Left ventricle myocardium superior (tissue), 1 donor: ENCODE measurements at regions not wholly inside any gene's neighbourhood (a gene's known extent, or its start where the extent isn't known, plus 50 kb on each side); places are given as distances from the start of the nearest gene placed in this dataset.
"Not testable (repeated sequence)": the region's sequence is repeated elsewhere in the genome, so short reads cannot be mapped to it uniquely, and the experiment has no call there.

ENCODE experiments used
- ATAC-seq: fragments of 200-7000 bp; cut with Tn5 transposase; one replicate; pipeline ENCODE4 v1.9.1; 2020; ENCODE audit warnings: mild to moderate bottlenecking, moderate library complexity
- DNase-seq: peaks from one replicate; pipeline ENCODE4 v3.0.0-alpha.2; 2020
- intact Hi-C: fragments of 100-400 bp; cut with micrococcal nuclease; formaldehyde crosslinking; loops from one replicate; pipeline ENCODE4 v1.11.0; 2022
- donor health status: DM: no; HTN: yes; CAD: no; lungs with severe emphysema.

DNA sequence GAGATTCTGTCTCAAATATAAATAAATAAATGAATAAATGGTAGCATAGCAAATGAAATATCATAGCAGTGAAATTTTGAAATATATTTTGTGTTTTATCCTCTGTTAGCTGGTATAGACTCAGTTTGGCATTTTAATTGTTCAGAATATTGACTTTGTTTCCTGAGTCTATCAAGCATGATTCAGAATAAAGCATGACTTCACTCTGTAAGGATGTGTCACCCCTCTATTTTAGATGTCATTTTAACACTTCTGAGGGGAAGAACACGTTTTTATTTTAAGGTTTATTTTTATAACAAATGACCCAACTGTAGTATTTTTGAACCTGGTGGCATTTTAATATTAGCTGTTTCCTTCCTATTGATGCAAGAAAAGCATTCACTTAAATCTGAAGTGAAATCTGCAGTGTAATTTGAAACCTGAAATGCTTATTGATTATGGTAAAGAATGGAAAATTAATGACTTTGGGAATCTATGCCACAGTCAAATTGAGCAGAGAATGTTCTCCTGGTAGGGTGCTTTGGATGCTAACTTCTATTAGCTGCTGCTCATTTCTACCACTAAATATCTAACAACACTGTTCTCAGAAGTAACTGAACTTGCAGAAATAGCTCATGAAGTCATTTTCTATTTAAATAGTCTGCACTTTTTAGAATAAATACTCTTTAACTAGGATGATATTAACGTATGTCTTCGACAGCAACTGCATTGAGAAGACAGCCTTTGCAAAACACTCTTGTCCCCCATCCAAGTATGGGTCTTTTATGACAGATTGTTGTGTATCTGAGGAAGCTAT is 114.2 kb downstream of the SOX4 start:
- intact Hi-C loops: no loop called here
- no peak for ATAC-seq
- no peak for DNase-seq

DNA sequence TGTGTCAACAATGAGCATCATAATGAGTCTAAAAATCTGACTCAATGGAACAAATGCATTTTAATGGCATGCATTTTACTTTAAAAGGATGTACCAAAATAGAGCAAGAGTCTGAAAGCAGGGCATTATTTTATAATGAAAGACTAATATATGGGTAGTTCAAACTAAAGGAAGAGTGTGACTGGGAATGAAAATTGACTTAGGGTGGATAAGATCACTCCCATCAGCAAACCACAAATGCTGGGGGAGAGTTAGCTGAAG is 114.7 kb downstream of the SOX4 start:
- intact Hi-C loops: no loop called here
- no peak for DNase-seq
- ATAC-seq: no peak

DNA sequence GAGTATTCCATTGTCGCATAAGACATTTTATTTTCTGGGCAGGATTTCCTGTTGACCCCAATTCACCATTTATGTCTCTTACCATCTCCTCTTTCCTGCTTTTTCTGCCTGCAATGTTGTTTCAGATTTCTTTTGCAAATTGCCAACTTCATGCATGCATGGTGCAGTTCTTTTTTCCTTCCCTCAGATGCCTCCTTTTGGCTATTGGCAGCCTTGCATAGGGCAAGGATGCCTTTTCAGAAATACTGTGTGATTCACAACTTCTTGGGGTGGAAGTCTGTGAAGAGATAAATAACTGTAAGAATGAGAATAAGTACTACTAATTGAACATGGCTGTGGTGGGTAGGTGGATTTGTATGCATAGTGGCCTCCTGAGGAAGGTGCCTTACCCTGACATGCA is 116.7 kb downstream of the SOX4 start:
- no peak for ATAC-seq
- DNase-seq: no peak
- intact Hi-C loops: no loop called here

DNA sequence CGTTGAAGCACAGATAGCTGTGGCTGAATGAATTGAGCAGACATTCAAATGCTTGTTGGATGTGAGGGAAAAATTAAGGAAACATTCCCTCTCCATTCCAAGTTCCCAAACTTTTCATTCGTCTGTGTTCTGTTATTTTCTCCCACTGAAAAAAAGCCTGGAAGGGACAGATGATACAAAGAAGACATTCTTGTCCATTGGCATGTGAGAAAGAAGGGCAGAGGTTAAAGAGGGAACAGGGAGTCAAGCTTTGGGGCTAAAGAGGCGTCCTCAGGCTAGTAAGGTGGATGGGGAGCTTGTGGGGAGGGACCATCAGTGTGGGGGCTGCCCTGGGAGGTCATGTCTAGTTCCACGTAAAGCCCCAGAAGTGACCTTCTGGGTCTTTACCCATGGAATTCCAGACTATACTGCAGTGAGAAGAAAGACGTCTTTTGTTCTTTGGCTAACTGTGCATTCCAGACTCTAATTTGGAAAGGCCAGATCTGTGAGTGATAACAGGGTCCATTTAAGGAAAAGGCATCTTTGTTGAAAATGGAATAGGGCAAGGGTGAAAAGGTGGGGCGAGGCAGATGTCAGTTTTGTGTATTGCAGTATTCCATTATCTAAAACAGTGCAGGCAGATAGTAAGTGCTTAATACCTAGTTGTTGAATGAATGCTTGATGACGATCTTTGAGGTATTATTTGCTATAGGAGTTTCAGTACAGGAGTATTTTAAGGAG is 117.5 kb downstream of the SOX4 start:
- ATAC-seq (no peak), DNase-seq (no peak)
- intact Hi-C loops: no loop called here

DNA sequence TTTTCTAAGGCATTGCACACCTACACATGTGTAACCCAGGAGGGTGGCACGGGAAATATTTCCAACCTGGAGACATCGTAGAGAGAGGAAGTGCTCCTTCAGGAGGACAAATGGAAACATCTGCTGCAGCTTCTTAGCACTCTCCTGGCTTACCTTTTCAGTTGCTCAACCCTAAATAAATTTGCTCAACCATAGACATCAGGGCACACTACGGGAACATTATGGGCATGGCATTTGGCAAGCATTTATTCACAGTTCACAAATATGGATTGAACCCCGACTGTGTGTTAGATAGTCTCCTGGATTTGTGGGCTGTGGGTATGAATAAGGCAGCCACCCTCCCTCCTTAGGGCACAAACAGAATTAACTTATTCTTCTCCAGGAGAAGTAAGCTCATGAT is 118.7 kb downstream of the SOX4 start:
- DNase-seq: no peak
- no peak for ATAC-seq
- intact Hi-C loops: no loop called here

DNA sequence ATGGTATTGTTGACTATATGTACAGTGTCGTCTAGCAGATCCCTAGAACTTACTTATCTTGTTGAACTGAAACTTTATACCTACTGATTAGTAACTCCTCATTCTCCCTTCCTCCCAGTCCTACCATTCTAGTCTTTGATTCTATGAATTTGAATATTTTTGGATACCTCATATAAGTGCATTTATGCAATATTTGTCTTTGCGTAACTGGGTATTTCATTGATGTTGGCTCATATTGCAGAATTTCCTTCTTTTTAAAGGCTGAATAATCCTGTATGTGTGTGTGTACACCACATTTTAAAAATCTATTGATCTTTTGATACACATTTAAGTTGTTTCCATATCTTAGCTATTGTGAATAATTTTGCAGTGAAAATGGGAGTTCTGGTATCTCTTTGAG is 119.9 kb downstream of the SOX4 start:
- intact Hi-C loops: no loop called here
- DNase-seq (no peak), ATAC-seq (no peak)

DNA sequence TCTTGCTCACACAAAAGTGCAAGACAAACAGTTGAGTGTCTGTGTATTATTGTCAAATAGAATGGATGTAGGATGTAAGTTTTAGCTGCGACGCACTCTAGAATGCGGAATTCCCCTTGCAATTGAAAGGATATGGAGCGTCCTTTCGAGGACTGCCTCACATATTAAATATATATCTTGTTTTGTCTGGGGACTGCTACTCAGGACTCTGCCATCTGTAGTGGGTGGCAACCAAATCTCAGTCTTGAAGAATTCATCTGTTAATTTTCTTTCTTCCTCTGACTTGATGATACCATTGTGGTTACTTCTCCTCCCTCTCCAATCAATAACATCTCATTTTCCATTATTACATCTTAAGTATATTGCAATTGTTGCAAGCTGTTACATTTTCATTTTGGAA is 121.6 kb downstream of the SOX4 start:
- intact Hi-C loops: no loop called here
- ATAC-seq (no peak), DNase-seq (no peak)

DNA sequence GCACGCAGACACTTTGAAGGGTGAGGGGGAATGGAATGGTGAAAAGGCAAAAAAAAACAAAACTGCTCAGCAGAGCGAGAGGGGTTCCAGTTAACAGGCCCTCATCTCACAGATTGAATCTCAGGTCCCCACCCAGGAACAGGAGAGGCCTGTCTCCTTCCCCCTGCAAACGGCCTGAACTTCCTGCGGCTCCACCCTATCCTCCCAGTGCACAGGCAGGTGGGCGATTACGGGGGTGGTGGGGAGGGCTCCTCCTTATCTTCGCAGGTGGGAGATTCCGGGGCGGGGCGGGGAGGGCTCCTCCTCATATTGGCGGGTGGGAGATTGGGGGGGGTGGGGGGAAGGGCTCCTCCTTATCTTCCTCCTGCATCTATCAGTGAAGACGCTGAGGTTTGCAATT is 129.0 kb downstream of the SOX4 start:
- ATAC-seq (peak; percentile 13), DNase-seq (no peak)
- intact Hi-C loops: no loop called here

DNA sequence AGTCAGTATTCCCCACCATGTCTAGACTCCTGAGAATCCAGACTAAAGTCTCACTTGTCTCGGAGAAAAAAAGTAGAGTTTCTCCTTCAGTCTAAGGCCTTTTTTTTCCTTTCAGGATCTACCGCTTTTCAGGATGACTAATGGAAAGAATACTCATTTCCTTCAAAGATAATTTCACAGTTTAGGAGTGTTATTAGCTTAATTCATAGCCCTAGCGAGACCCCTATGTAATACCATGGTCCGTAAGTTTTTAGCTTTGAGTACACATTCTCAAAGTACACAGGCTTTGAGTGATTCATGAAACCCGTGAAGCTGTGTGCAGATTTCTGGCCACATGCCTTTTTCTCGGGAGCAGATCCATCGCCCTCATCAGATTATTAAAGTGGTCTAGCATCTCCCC is 133.1 kb downstream of the SOX4 start:
- intact Hi-C loops: no loop called here
- DNase-seq: no peak
- ATAC-seq: no peak

DNA sequence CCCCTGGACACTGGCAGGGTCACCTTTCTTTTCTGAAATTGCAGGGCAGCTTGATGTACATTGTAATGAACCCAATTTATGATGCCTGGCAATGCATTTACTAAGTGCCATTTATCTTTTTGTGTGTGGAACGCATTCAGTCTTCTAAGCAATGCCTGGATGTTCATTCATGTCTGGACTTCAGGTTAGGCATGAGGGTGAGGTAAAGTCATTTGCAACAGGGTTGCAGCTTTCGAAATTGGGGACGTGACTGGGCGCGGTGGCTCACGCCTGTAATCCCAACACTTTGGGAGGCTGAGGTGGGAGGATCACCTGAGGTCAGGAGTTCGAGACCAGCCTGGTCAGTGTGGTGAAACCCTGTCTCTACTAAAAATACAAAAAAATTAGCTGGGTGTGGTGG is 134.6 kb downstream of the SOX4 start:
- no peak for ATAC-seq
- intact Hi-C loops: no loop called here
- DNase-seq: no peak

DNA sequence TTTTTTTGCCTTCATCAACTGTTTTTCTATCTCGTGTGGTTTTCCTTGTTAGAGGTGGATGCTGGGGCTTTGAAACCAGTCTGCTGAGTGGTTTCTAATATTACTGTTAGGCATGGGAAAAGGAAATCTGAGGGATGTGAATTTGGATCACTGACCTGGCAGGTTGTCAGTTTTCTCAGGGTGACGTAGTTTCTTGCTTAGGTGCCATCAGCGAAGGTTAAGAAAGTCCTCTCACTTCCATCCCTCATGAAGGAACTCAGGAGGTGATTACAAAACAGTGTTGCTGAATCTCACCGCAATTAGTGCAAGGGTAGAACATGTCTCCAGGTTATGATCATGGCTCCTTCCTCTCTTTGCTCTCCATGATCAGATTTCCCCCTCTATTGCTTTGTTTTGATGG is 135.9 kb downstream of the SOX4 start:
- ATAC-seq (no peak), DNase-seq (no peak)
- intact Hi-C loops: no loop called here

DNA sequence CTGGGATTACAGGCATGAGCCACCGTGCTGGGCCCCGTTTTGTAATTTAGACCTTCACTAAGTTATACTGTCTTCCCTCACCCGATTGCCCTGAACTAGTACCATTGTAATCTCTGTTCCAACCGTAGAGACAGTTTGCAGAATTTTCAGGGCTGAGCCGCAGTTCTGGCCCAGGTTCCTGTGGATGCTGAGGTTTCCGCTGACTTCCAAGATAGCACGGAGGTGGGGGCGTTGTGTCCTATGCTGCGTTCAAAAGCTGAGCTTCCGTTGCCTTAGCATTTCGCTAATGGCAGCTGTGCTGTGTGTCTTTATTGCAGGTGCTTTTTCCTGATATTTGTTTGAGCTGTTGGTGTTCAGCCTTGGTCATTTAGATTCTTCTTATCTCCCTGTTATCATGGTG is 137.0 kb downstream of the SOX4 start:
- intact Hi-C loops: no loop called here
- ATAC-seq (no peak), DNase-seq (no peak)

DNA sequence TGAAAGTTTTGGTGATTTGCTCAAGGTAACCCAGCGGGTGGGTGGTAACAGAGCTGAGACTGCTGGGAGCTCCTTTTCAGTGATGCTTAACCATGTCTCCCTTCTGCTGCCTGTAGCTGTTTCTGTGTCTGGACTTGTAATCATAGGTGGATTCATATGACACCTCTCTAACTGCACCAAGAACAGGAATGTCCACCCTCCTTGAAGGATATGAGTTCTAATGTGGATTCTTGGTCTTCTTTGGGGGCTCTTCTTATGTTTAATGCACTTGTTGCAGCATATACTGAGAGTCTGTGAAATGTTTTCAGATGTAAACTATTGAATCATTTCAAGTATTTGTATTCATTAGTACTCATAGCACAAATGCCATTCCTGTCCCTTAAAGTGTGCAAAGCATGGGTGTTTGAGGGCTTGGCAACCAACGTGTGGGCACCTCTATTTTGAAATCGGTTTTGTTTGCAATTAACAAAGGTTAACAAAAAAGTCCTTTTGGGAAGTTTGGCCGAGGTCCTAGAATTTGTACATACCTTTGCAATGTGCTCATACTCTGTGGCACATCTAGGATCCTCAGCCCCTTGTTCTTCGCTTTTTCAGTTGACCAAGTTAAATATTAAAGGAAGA is 138.0 kb downstream of the SOX4 start:
- ATAC-seq (no peak), DNase-seq (no peak)
- intact Hi-C loops: no loop called here

DNA sequence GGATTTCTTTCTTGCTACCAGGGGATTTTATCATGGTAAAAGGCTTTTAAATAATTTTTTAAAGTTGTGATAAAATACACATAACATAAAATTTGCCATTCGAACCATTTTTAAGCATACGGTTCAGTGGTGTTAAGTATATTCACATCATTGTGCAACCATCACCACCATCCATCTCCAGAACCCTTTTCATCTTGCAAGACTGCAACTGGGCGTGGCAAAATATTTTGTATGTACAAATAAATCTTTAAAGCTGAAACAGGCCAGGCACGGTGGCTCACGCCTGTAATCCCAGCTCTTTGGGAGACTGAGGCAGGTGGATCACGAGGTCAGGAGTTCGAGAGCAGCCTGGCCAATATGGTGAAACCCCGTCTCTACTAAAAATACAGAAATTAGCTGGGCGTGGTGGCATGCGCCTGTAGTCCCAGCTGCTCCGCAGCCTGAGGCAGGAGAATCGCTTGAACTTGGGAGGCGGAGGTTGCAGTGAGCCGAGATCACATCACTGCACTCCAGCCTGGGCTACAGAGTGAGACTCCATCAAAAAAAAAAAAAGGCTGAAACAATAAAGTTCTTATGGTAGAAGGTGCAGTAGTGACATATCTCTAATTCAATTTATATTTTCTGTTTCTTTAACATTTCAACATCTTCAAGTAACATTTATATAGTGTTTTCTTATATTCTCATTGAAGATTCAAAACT is 138.6 kb downstream of the SOX4 start:
- DNase-seq, ATAC-seq, intact Hi-C loops: not testable (repeated sequence)

DNA sequence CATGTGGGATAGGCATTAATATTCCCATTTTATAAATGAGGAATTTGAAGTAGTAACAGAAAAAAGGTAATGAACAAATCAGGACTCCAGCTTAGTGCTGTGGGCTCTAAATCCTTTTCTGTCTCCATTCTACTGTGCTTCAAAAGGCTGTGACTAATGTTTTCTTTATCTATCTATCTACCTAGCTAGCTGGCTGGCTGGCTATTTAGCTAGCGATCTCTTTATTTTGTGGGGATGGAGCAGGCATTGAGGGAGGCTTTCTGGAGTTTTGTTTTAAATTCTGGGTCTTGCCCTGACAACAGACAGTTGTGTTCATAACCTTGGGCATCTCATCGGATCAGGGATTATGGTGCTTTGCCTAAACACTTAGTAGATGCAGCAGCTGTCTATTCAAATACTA is 139.2 kb downstream of the SOX4 start:
- intact Hi-C loops: no loop called here
- no peak for ATAC-seq

DNA sequence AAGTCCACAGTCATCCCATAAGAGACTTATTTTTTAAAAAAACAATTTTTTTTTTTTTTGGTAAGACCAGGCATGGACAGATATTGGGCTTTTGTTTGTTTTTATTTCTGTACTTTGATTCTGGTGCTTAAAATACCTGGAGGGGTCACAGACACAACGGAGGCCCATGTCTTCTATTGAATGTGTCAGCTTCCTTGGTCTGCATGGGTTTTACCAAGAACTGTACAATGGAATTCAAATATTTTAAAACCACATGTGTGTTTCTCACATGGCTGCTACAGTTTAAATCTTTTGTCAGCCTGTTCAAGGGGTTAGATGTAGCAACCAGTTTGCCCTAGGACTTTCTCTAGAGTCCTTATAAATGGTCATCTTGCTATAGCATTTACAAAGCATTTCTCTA is 139.8 kb downstream of the SOX4 start:
- DNase-seq (no peak), ATAC-seq (no peak)
- intact Hi-C loops: no loop called here

More for the DNA sequence above, 139.2 kb downstream of the SOX4 start:
- DNase-seq: no peak

DNA sequence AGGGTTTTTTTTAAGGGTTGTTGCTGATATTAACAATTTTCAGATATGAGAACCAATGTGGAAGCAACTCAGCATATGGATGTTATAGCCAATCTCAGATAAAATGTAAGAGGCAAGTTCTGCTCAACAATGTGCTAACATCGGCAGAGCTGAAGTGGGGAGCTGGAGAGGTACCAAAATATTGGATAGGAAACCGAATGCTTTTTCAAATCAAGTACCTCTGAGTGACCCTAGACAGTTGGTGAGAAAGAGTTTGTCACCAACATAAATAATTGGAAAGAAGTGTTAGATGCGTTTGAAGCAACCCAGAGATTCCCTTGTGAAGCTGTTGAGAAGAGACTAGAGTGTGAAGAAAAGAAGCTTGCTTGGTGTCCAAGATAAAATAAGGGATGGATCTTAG is 140.7 kb downstream of the SOX4 start:
- DNase-seq (no peak), ATAC-seq (no peak)
- intact Hi-C loops: no loop called here

DNA sequence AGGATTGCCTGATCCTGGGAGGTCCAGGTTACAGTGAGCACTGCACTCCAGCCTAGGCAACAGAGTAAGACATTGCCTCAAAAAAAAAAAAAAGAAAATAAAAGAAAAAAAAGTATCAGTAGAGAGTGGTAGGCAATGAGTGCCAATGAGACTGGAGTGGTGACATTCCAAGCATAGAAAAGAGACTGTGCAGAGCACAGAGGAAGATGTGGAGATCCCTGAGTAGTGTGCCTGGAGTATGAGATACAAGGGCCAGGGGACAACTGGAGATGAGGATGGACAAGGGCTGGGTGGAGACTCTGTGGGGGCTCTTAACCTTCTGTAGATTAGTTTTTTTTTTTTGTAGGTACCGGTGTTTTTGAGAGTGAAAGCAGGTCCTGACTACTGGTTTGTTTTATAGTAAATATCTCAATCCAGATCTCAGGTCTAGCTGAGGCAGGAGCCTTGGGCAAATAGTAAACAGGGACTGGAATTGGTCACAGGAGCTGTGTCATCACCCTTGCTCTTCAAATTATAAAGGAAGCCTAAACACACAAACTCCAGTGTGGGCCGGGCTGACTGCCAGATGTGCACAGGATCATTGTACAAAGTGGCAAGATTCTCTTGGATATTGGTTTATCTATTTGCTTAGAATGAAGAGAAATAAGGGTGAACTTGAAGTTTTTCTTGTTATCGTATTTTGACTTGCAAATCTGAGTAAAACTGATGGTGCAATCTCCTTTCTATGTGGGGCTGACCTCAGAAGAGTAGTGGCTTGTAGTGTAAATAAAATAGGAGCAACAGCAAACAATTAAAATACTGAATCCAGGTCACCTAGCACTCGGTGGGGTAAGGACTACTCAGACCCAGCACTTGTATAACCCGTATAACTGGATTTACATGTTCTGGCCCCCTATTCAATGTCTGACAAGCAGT is 144.9 kb downstream of the SOX4 start:
- no peak for ATAC-seq
- DNase-seq: no peak

DNA sequence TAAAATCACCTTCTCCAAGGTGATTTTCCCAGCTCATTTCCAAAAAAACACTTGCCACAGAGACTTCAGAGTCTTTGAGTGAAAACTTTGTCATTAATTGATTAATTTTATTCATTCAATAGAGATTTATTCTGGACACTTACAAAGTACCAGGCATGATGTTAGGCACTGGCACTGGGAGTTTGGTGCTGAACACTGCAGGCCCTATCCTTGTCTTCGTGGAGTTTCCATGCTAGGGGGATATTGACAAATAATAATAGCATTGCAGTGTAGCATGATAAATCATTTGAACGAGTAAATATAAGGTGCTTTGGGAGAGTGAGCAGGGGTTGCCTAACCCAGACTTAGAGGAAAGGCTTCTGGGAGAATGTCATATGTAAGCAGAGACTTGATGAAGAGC is 145.7 kb downstream of the SOX4 start:
- ATAC-seq (no peak), DNase-seq (no peak)
- intact Hi-C loops: no loop called here

More for the DNA sequence above, 144.9 kb downstream of the SOX4 start:
- intact Hi-C loops: no loop called here
